ENCODE measurements at regions not wholly inside any gene's neighbourhood (a gene's known extent, or its start where the extent isn't known, plus 50 kb on each side); places are given as distances from the start of the nearest gene placed in this dataset.

DNA sequence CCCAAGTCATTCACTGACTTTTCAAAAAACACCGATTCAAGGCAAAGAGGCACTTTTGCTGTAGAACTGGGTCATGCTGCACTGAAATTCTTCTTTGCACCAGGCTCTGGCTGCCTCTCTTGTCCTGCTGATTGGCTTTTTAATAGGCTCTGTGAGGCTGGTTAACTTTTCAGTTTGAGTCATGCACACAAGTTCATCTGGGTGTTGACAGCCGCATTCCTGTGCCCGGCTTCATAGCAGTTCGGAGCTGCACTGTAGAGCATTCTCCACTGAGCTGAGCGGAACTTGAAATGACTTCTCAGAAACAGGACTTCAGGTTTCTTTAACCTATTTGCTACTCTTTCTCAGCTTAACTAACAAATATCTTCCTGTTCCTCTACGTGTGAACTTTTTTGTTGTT, 978.3 kb downstream of the UQCRFS1 start:
- H3K9me3 Mint-ChIP-seq (ENCODE audit: unreplicated experiment) = peaks cover 43% of the 10 kb centered on the region
- no peaks in the 10 kb centered on the region for H3K36me3 Mint-ChIP-seq (ENCODE audit: insufficient read depth, unreplicated experiment)
- TF ChIP-seq, protein P1, sequence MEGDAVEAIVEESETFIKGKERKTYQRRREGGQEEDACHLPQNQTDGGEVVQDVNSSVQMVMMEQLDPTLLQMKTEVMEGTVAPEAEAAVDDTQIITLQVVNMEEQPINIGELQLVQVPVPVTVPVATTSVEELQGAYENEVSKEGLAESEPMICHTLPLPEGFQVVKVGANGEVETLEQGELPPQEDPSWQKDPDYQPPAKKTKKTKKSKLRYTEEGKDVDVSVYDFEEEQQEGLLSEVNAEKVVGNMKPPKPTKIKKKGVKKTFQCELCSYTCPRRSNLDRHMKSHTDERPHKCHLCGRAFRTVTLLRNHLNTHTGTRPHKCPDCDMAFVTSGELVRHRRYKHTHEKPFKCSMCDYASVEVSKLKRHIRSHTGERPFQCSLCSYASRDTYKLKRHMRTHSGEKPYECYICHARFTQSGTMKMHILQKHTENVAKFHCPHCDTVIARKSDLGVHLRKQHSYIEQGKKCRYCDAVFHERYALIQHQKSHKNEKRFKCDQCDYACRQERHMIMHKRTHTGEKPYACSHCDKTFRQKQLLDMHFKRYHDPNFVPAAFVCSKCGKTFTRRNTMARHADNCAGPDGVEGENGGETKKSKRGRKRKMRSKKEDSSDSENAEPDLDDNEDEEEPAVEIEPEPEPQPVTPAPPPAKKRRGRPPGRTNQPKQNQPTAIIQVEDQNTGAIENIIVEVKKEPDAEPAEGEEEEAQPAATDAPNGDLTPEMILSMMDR (IDR thresholded peaks at IDR 0.05; ENCODE audit: unreplicated experiment) = no peak
- ChIA-PET POLR2A (no interaction called here), CTCF (no interaction called here)
- H3K27ac Mint-ChIP-seq (ENCODE audit: low read depth, unreplicated experiment) = no peak overlapping the region
- intact Hi-C loops (cut with micrococcal nuclease) = no loop called here
- no peak overlapping the region for H3K4me3 Mint-ChIP-seq (ENCODE audit: unreplicated experiment)
- no peaks in the 10 kb centered on the region for H3K4me1 Mint-ChIP-seq (ENCODE audit: insufficient read depth, unreplicated experiment)
- DNase-seq (ENCODE audit: unreplicated experiment) = no peak
- BruUV-seq (replicated peaks) = no TSS peak
- H3K27me3 Mint-ChIP-seq (ENCODE audit: insufficient read depth, unreplicated experiment) = no peaks in the 10 kb centered on the region

DNA sequence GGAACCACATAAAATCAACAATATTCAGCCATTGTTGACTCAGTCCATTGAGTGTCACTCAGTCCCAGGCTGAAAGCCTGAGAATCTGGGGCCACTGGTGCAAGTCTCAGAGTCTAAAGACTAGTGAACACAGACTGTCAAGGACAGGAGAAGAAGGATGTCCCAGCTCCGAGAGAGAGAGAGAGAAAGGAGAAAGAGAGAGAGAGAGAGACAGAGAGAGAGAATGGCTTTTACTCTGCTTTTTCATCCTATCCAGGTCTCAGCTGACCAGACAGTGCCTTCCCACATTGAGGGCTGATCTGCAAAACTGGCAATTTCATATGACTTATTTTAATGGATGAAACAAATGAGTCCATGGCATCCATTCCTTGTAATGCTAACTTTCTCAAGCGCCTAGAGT, 984.1 kb downstream of the UQCRFS1 start:
- H3K36me3 Mint-ChIP-seq (ENCODE audit: insufficient read depth, unreplicated experiment) = no peaks in the 10 kb centered on the region
- H3K4me3 Mint-ChIP-seq (ENCODE audit: unreplicated experiment) = no peak overlapping the region
- no peak overlapping the region for H3K27ac Mint-ChIP-seq (ENCODE audit: low read depth, unreplicated experiment)
- no peaks in the 10 kb centered on the region for H3K27me3 Mint-ChIP-seq (ENCODE audit: insufficient read depth, unreplicated experiment)
- intact Hi-C loops (cut with micrococcal nuclease) = no loop called here
- POLR2A ChIA-PET = no interaction called here
- no TSS peak for BruUV-seq (replicated peaks)
- peaks cover 57% of the 10 kb centered on the region for H3K9me3 Mint-ChIP-seq (ENCODE audit: unreplicated experiment)
- TF ChIP-seq, protein P1 (IDR thresholded peaks at IDR 0.05; ENCODE audit: unreplicated experiment) = no peak
- no peaks in the 10 kb centered on the region for H3K4me1 Mint-ChIP-seq (ENCODE audit: insufficient read depth, unreplicated experiment)
- CTCF ChIA-PET = interaction anchor here (0.6 kb wide), 1 partner anchor 15 kb away, joined by 3 read pairs; no protein-coding TSS in a partner anchor
- DNase-seq (ENCODE audit: unreplicated experiment) = no peak

GRCh38 chr19:28224441-28224840, 988.5 kb downstream of the UQCRFS1 start:
- POLR2A ChIA-PET = no interaction called here
- CTCF ChIA-PET = no interaction called here
- no peaks in the 10 kb centered on the region for H3K4me1 Mint-ChIP-seq (ENCODE audit: insufficient read depth, unreplicated experiment)
- no TSS peak for BruUV-seq (replicated peaks)
- no peak overlapping the region for H3K4me3 Mint-ChIP-seq (ENCODE audit: unreplicated experiment)
- peaks cover 51% of the 10 kb centered on the region for H3K9me3 Mint-ChIP-seq (ENCODE audit: unreplicated experiment)
- intact Hi-C loops (cut with micrococcal nuclease) = no loop called here
- DNase-seq (ENCODE audit: unreplicated experiment) = no peak
- H3K27ac Mint-ChIP-seq (ENCODE audit: low read depth, unreplicated experiment) = no peak overlapping the region
- TF ChIP-seq, protein P1 (IDR thresholded peaks at IDR 0.05; ENCODE audit: unreplicated experiment) = no peak
- H3K27me3 Mint-ChIP-seq (ENCODE audit: insufficient read depth, unreplicated experiment) = no peaks in the 10 kb centered on the region
- peaks cover 7% of the 10 kb centered on the region for H3K36me3 Mint-ChIP-seq (ENCODE audit: insufficient read depth, unreplicated experiment)

DNA sequence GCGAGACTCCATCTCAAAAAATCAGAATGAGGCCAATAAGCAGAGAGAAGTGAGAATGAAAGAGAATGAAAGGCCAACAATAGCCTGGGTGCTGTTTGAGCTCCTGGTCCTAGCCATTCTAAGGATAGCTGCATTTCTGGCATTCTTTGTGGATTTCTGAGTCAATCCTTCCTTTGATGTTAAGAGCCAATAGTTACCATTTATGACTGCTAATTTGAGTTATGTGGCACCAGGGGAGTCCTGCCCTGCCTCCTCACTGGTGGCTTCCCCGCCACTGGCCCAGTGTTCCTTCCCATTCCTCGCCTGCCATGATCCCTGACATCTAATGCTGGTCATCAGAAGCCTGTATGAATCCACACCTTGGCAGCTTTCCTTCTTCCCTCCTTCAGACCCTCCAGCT, 991.2 kb downstream of the UQCRFS1 start:
- POLR2A ChIA-PET = no interaction called here

More for the DNA sequence above, 991.2 kb downstream of the UQCRFS1 start:
- Mint-ChIP-seq H3K9me3 (ENCODE audit: unreplicated experiment) (peaks cover 40% of the 10 kb centered on the region), H3K36me3 (ENCODE audit: insufficient read depth, unreplicated experiment) (peaks cover 7% of the 10 kb centered on the region), H3K27me3 (ENCODE audit: insufficient read depth, unreplicated experiment) (no peaks in the 10 kb centered on the region), H3K4me1 (ENCODE audit: insufficient read depth, unreplicated experiment) (no peaks in the 10 kb centered on the region), H3K27ac (ENCODE audit: low read depth, unreplicated experiment) (no peak overlapping the region), H3K4me3 (ENCODE audit: unreplicated experiment) (no peak overlapping the region)
- intact Hi-C loops (cut with micrococcal nuclease) = no loop called here
- no peak for DNase-seq (ENCODE audit: unreplicated experiment)
- BruUV-seq (replicated peaks) = no TSS peak
- CTCF ChIA-PET = no interaction called here
- TF ChIP-seq, protein P1 (IDR thresholded peaks at IDR 0.05; ENCODE audit: unreplicated experiment) = no peak
